ENCODE measurements at regions not wholly inside any gene's neighbourhood (a gene's known extent, or its start where the extent isn't known, plus 50 kb on each side); places are given as distances from the start of the nearest gene placed in this dataset.

DNA sequence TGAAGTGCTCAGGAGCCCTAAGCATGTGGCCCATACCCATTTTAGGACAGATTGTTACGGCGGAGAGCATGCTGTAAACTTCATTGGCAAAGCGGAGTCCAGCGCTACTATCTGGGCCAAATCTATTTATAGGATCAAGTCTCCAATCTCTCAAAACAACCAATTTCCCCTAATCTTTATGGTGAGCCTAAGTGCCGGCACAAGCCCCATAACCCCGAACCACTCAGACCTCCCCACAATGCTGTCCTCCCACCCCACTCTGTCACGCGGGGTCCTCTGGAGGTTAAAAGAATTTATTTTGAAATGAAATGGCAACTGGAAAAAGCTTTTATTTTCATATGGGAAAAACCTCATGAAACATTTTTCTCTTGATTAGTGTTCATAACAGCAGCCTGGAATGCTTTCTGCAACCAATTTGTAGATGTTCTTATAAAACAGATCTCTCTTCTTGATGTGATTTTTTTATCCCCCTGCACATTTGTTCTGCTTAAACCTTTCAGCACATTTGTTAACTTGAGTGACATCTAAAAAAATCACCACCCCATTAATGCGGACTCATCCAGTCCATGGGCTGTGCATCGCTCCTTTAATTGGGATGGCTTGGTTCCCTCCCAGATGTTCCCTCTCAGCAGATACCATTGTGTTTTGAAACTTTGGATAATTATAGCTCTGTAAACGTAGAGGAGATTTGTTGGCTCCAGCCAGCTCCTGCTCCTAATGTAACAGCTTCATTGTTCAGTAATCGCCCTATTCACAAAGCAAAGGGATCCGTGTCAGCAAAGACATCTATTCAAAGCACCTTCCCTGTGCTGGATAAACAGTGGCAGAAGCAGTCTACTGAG is 323.6 kb downstream of the CD83 start:
- H3K4me3 ChIP-seq (ENCODE audit: low read depth, low read length), result no peak overlapping the region
- TF ChIP-seq, protein P1, sequence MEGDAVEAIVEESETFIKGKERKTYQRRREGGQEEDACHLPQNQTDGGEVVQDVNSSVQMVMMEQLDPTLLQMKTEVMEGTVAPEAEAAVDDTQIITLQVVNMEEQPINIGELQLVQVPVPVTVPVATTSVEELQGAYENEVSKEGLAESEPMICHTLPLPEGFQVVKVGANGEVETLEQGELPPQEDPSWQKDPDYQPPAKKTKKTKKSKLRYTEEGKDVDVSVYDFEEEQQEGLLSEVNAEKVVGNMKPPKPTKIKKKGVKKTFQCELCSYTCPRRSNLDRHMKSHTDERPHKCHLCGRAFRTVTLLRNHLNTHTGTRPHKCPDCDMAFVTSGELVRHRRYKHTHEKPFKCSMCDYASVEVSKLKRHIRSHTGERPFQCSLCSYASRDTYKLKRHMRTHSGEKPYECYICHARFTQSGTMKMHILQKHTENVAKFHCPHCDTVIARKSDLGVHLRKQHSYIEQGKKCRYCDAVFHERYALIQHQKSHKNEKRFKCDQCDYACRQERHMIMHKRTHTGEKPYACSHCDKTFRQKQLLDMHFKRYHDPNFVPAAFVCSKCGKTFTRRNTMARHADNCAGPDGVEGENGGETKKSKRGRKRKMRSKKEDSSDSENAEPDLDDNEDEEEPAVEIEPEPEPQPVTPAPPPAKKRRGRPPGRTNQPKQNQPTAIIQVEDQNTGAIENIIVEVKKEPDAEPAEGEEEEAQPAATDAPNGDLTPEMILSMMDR (IDR thresholded peaks at IDR 0.05; ENCODE audit: low read depth, low read length, missing control alignments), result no peak
- DNase-seq (ENCODE audit: low read depth), result no peak
- in situ Hi-C loops (cut with HindIII; ENCODE audit: low sequenced_read_pairs), result loop anchor here (5.0 kb wide), 1 partner anchor 89 kb away; no protein-coding TSS in a partner anchor

DNA sequence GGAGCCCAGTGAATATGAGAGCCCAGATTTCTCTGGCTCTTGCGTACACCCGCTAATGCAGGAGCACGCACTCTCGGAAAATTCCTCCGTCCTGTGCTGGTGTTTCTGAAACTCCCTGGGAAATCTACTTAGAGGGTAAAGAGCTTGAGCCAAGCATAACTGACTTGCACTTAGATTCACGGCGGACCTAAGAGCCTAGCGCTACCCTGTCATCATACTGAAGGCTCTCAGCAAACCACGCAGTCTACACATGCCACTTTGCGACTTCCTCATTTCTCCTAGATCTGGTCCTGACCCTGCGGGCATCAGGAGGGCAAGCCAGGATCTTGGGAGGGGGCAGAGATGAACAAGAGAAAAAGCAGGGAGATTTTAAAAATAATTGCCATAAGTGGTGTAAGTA is 324.7 kb downstream of the CD83 start:
- in situ Hi-C loops (cut with HindIII; ENCODE audit: low sequenced_read_pairs), result loop anchor here (5.0 kb wide), 1 partner anchor 90 kb away; no protein-coding TSS in a partner anchor

DNA sequence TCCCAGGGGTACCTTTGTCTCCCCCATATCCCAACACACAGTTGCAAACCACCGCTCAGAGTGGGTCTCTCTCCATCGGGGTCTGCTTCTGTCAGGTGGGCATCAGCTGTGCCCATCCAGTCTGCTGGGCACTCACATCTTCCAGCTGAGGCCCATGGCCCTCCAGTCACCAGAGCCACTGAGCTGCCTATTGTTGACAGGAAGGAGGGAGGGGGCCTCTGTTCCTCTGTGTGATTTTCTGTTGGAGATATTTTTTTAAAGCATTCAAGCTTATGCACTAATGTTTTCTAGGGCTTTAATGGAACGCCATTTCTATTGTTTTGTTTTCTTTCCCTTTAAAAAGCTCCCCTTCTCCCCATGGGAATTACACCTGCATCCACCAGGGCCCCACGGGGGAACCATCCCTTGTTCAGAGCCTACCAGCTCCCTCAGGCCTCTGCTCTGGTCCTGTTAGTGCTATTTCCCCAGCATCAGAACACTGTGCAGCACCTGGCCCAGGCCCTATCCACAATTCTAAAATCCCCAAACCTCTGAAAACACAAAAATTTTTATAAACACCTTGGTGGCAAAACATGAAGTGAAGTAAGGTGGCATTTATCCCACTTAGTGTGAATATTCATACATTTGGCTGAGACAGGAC is 326.2 kb downstream of the CD83 start:
- H3K4me3 ChIP-seq (ENCODE audit: low read depth, low read length), result no peak overlapping the region
- DNase-seq (ENCODE audit: low read depth), result no peak
- in situ Hi-C loops (cut with HindIII; ENCODE audit: low sequenced_read_pairs), result loop anchor here (5.0 kb wide), 1 partner anchor 91 kb away; no protein-coding TSS in a partner anchor
- TF ChIP-seq, protein P1 (IDR thresholded peaks at IDR 0.05; ENCODE audit: low read depth, low read length, missing control alignments), result no peak

More for the DNA sequence above, 324.7 kb downstream of the CD83 start:
- TF ChIP-seq, protein P1 (IDR thresholded peaks at IDR 0.05; ENCODE audit: low read depth, low read length, missing control alignments), result no peak
- DNase-seq (ENCODE audit: low read depth), result no peak
- no peak overlapping the region for H3K4me3 ChIP-seq (ENCODE audit: low read depth, low read length)

DNA sequence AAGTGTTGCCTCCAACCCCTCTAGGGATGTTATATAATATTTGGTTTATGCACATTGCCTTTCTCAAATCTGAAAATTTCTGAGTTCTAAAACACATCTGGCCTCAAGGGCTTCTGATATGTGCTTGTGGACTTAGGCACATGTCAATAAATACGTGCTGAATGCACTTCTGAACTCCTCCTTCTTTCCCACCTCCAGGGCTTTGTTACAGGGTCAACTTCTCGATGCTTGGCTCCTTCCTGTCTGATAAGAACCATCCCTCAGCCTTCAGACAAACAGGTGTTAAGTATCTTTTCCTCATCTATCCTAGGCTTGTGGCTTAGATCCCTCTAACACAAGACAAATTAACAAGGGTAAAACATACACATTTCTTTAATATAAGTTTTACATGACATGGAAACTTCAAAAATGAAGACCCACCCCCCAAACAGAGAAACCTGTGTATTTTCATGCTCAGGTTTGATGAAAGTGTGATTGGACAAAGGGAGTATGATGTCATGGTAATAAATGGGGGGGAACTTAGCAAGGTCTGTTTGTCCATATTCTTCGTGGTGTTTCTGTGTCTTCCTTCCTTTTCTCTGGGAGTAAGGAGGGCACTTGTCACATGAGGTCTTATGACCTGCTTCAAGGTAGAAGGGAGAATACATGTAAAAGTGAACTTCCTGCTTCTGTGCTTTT is 326.9 kb downstream of the CD83 start:
- no peak overlapping the region for H3K4me3 ChIP-seq (ENCODE audit: low read depth, low read length)
- in situ Hi-C loops (cut with HindIII; ENCODE audit: low sequenced_read_pairs), result loop anchor here (5.0 kb wide), 1 partner anchor 92 kb away; no protein-coding TSS in a partner anchor
- DNase-seq (ENCODE audit: low read depth), result no peak
- TF ChIP-seq, protein P1 (IDR thresholded peaks at IDR 0.05; ENCODE audit: low read depth, low read length, missing control alignments), result no peak

DNA sequence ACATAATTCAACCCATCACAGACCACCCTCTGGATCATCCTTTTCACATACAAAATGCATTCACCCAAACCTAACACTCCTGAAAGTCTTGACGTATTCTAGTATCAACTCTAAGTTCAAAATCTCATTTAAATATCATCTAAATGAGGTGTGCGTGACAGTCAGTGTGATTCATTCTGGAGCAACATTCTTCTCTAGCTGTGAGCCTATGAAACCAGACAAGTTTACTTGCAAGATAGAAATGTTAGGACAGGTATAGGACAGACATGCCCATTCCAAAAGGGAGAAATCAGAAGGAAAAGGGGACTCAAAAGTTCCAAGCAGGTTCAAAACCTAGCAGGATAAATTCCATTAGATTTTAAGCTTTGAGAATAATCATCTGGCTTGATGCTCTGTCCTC is 329.7 kb downstream of the CD83 start:
- TF ChIP-seq, protein P1 (IDR thresholded peaks at IDR 0.05; ENCODE audit: low read depth, low read length, missing control alignments), result no peak
- no peak overlapping the region for H3K4me3 ChIP-seq (ENCODE audit: low read depth, low read length)
- in situ Hi-C loops (cut with HindIII; ENCODE audit: low sequenced_read_pairs), result no loop called here
- no peak for DNase-seq (ENCODE audit: low read depth)

DNA sequence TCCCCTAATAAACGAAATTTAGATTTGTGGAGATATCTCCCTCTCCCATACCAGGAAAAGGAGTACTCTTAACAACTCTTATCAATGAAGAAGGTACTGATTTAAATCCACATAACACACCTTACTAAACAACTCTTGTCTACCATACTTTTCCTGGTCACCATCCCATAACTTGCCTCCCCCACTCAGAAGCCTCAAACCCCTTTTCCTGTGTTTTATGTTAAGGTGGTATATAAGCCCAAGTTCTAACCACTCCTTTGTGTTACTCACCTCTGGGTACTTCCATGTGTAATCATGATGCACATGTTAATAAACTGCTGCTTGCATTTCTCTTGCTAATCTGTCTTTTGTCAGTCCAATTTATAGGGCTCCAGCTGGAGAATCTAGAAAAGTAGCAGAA is 330.7 kb downstream of the CD83 start:
- TF ChIP-seq, protein P1 (IDR thresholded peaks at IDR 0.05; ENCODE audit: low read depth, low read length, missing control alignments), result no peak
- DNase-seq (ENCODE audit: low read depth), result no peak
- in situ Hi-C loops (cut with HindIII; ENCODE audit: low sequenced_read_pairs), result no loop called here
- H3K4me3 ChIP-seq (ENCODE audit: low read depth, low read length), result no peak overlapping the region

Measured in astrocyte of the cerebellum (primary cell).